Prostate gland (tissue), 2 donors: ENCODE measurements at regions not wholly inside any gene's neighbourhood (a gene's known extent, or its start where the extent isn't known, plus 50 kb on each side); places are given as distances from the start of the nearest gene placed in this dataset.
"Not testable (repeated sequence)": the region's sequence is repeated elsewhere in the genome, so short reads cannot be mapped to it uniquely, and the experiment has no call there.

Experiments used
- DNase-seq: peaks from one replicate; pipeline ENCODE4 v3.0.0-alpha.2; 2019; ENCODE audit warnings: low spot score
- H3K27ac ChIP-seq, 2 donors: fragments of 200-600 bp; sonication (generic); 2 replicates each; pipeline ENCODE4 v1.5.1; 2017 to 2019
- H3K27me3 ChIP-seq: fragments of 200-600 bp; sonication (generic); replicated peaks from 2 replicates; pipeline ENCODE4 v1.5.1; 2019; ENCODE audit not compliant: insufficient read depth
- H3K36me3 ChIP-seq, 2 donors: fragments of 200-600 bp; sonication (generic); 1 replicate in 1 of 2; 2 replicates in 1 of 2; pipeline versions ENCODE4 v1.5.1 to v1.8.1; 2017 to 2019
- H3K4me1 ChIP-seq: fragments of 200-600 bp; sonication (generic); replicated peaks from 2 replicates; pipeline ENCODE4 v1.5.1; 2019
- H3K4me3 ChIP-seq, 2 donors: fragments of 200-600 bp; sonication (generic); 2 replicates each; pipeline ENCODE4 v1.5.1; 2017 to 2019
- H3K9me3 ChIP-seq: fragments of 200-600 bp; sonication (generic); 2 replicates; pipeline ENCODE4 v1.5.1; 2017
- CTCF ChIP-seq, 4 experiments: fragments of 200-600 bp in 2 of 4; fragments of 450-650 bp in 2 of 4; sonication (generic) in 2 of 4; IDR thresholded peaks; 1 replicate in 3 of 4; 2 replicates in 1 of 4; pipeline ENCODE4 v1.5.1; 2016 to 2019; ENCODE audit warnings: antibody characterized with exemption in 4 of 4, mild to moderate bottlenecking in 2 of 4, moderate library complexity in 2 of 4
- POLR2A ChIP-seq: fragments of 450-650 bp; IDR thresholded peaks from one replicate; pipeline ENCODE4 v1.6.1; 2016; ENCODE audit warnings: antibody characterized with exemption, mild to moderate bottlenecking
- POLR2AphosphoS5 ChIP-seq: sonication (generic); formaldehyde crosslinking; IDR thresholded peaks from one replicate; pipeline ENCODE4 v1.6.1; 2017; ENCODE audit warnings: antibody characterized with exemption
- WGBS: methylation state at CpG from one replicate; pipeline ENCODE4 v1.1.5; 2018; 5-methylcytosine and 5-hydroxymethylcytosine counted together
- intact Hi-C: fragments of 100-400 bp; cut with DNase I; formaldehyde crosslinking; loops from one replicate; pipeline ENCODE4 v1.14.2; 2022

GRCh38 chrX:65903750-65904149 is 136.1 kb downstream of the VSIG4 start:
- Histone ChIP-seq H3K4me1 (no peaks in the 10 kb centered on the region), H3K36me3 (no peaks in the 10 kb centered on the region)
- intact Hi-C loops: no loop called here

DNA sequence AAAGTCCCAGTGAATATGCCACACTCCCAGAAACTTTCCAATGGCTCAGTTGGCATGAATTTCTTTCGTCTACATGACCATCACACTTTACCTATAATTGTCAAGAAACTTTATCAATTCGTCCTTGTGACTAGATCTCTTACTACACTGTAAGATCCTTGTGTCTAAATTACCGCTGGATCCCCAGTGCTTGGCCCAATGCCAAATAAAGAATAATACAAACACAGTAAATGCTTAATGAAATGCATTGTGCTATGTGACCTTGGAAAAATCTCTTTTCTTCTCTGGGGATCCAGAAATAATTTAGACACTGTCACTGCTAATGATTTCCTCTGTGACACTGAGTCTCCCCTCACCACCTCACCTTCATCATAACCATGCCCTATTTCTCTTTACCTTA is 137.9 kb downstream of the VSIG4 start:
- TF ChIP-seq CTCF (IDR thresholded peaks at IDR 0.05) (no peak), POLR2AphosphoS5 (no peak), POLR2A (no peak)
- no peak overlapping the region for H3K27ac ChIP-seq
- no peak overlapping the region for H3K4me3 ChIP-seq
- intact Hi-C loops: no loop called here
- H3K27me3 ChIP-seq: no peaks in the 10 kb centered on the region
- WGBS: 65% methylated on average over 3 of the region's 3 CpGs
- no peaks in the 10 kb centered on the region for H3K4me1 ChIP-seq
- no peaks in the 10 kb centered on the region for H3K9me3 ChIP-seq
- H3K36me3 ChIP-seq: no peaks in the 10 kb centered on the region
- no peak for DNase-seq

More at GRCh38 chrX:65903750-65904149, 136.1 kb downstream of the VSIG4 start:
- no peak for TF ChIP-seq POLR2A
- TF ChIP-seq CTCF (IDR thresholded peaks at IDR 0.05): no peak
- TF ChIP-seq POLR2AphosphoS5: no peak
- H3K4me3 ChIP-seq: no peak overlapping the region
- no peak overlapping the region for H3K27ac ChIP-seq
- no peak for DNase-seq
- no peaks in the 10 kb centered on the region for H3K27me3 ChIP-seq
- no peaks in the 10 kb centered on the region for H3K9me3 ChIP-seq
- 25% methylated on average over 1 of the region's 1 CpG for WGBS

- intact Hi-C loops: no loop called here
- Histone ChIP-seq H3K36me3 (no peaks in the 10 kb centered on the region), H3K4me3 (no peak overlapping the region), H3K27ac (no peak overlapping the region), H3K9me3 (no peaks in the 10 kb centered on the region), H3K4me1 (no peaks in the 10 kb centered on the region), H3K27me3 (no peaks in the 10 kb centered on the region)
- TF ChIP-seq CTCF (IDR thresholded peaks at IDR 0.05) (no peak), POLR2AphosphoS5 (no peak), POLR2A (no peak)
- 78% methylated on average over 3 of the region's 3 CpGs for WGBS
- no peak for DNase-seq
Measured at GRCh38 chrX:65900850-65901844, 138.7 kb downstream of the VSIG4 start.

DNA sequence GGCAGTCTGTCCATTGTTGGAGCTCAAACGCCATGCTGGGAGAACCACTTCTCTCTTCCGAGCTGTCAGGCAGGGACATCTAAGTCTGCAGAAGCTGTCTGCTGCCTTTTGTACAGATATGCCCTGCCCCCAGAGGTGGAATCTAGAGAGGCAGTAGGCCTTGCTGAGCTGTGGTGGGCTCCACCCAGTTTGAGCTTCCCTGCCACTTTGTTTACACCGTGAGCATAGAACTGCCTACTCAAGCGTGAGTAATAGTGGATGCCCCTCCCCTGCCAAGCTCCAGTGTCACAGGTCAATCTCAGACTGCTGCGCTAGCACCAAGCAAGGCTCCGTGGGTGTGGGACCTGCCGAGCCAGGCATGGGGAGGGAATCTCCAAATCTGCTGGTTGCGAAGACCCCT is 145.7 kb downstream of the VSIG4 start:
- DNase-seq: no peak
- WGBS: 63% methylated on average over 6 of the region's 8 CpGs

GRCh38 chrX:65891817-65892216 is 148.1 kb downstream of the VSIG4 start:
- H3K9me3 ChIP-seq, intact Hi-C loops, H3K27me3 ChIP-seq, DNase-seq, H3K36me3 ChIP-seq, H3K27ac ChIP-seq, H3K4me3 ChIP-seq, H3K4me1 ChIP-seq: not testable (repeated sequence)
- 69% methylated on average over 2 of the region's 2 CpGs for WGBS

More for the DNA sequence above, 145.7 kb downstream of the VSIG4 start:
- Histone ChIP-seq H3K27ac (no peak overlapping the region), H3K4me3 (no peak overlapping the region), H3K36me3 (no peaks in the 10 kb centered on the region), H3K27me3 (no peaks in the 10 kb centered on the region), H3K9me3 (no peaks in the 10 kb centered on the region), H3K4me1 (no peaks in the 10 kb centered on the region)
- TF ChIP-seq CTCF (IDR thresholded peaks at IDR 0.05): no peak
- no peak for TF ChIP-seq POLR2A
- TF ChIP-seq POLR2AphosphoS5: no peak
- intact Hi-C loops: no loop called here

GRCh38 chrX:65888150-65888549 is 151.7 kb downstream of the VSIG4 start:
- intact Hi-C loops: not testable (repeated sequence)

More at GRCh38 chrX:65888150-65888549, 151.7 kb downstream of the VSIG4 start:
- H3K9me3 ChIP-seq, H3K27ac ChIP-seq, DNase-seq, H3K36me3 ChIP-seq, H3K27me3 ChIP-seq, H3K4me1 ChIP-seq, H3K4me3 ChIP-seq: not testable (repeated sequence)
- WGBS: 93% methylated on average over 1 of the region's 1 CpG
